ENCODE measurements at regions not wholly inside any gene's neighbourhood (a gene's known extent, or its start where the extent isn't known, plus 50 kb on each side); places are given as distances from the start of the nearest gene placed in this dataset.

GRCh38 chr4:180550106-180550505 lies 1693.1 kb upstream of the TENM3 start:
- no peak for ATAC-seq

GRCh38 chr4:180557348-180557747 lies 1685.9 kb upstream of the TENM3 start:
- no peak for ATAC-seq

- no peak for ATAC-seq
These were observed 1685.3 kb upstream of the TENM3 start for GRCh38 chr4:180557950-180558349.

GRCh38 chr4:180558427-180558826 lies 1684.8 kb upstream of the TENM3 start:
- ATAC-seq: no peak

DNA sequence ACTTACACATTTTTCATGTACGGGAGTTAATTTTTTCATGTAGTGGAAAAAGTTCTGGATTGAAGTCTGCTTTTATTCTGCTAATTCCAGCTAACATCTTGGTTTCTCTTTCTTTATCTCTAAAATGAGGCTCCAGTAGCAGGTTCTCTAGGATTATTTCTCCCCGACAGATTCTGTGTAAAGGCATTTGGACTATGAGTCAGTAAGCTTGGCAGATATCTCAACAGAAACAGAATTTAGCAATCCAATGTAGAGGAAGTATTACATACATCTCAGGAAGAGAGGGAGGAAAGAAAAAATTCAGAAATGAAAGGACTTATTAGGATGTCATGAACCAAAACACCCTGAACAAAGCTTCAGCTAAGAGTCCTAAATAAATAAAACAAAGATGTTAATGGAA lies 1682.3 kb upstream of the TENM3 start:
- ATAC-seq: no peak

GRCh38 chr4:180564026-180564425 lies 1679.2 kb upstream of the TENM3 start:
- ATAC-seq: no peak

DNA sequence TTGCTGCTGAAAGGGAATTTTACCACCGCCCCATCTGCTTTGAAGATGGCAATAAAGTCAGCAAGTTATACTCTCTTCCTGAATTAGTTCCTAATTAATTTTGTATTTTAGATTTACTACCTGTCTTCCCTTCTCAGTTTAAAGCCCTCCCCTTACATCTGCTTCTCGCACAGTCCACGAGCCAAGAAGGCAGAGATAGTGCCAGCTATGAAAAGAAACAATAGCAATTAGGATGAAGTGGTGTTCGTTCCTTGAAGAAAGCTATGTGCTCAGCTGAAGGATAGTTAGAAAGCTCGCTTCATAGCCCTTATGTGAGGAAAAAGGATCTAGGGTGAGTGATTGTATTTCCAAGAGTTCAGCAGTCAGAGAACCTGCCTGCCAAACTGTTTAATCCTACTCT lies 1678.8 kb upstream of the TENM3 start:
- no peak for ATAC-seq

GRCh38 chr4:180565856-180566431 lies 1677.3 kb upstream of the TENM3 start:
- ATAC-seq: no peak

GRCh38 chr4:180566492-180566891 lies 1676.7 kb upstream of the TENM3 start:
- no peak for ATAC-seq

- ATAC-seq: no peak
These were observed 1676.1 kb upstream of the TENM3 start for GRCh38 chr4:180567080-180567479.

DNA sequence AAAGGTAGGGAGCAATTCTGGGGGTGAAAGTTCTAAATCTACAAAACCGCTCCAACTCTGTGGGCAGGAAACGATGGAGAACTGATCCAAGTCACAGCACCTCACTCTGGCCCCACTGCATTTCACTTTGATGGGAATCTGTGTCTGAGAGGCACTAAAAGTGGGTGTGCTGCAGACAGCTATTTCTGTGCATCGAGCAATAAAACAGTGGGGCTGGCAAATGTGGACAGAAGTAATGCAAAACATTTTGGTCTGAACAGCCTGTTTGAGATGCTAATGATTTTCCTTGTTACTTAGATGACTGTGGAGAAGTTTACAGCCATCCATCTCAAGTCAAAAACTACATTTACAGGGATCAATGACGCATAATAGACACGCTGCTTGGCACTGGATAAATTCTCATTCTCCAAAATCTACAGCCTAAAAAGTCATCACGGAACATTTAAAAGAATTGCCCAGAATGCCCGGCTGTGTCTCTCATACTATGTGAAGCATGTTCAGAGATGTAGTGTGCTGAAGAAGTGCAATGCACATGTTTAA lies 1671.6 kb upstream of the TENM3 start:
- no peak for ATAC-seq

DNA sequence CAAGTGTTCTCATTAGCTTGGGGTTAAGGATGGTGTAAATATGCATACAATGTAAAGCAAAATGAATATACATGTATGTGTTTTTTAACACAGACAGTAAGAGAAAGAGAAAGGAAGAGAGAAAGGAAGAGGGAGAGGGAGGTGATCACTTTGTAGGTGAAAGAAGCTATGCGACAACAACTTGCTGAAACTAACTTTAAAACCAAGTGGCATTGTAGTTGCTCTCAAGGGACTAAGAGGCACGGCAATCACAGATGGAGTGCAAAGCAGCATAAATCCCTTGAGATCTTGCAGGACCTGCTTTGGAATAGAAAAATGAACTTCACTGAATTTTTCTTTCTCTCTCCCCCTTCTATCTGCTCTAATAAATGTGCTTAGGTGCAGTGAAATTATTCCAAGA lies 1665.0 kb upstream of the TENM3 start:
- no peak for ATAC-seq

GRCh38 chr4:180581061-180581460 lies 1662.1 kb upstream of the TENM3 start:
- ATAC-seq: no peak

DNA sequence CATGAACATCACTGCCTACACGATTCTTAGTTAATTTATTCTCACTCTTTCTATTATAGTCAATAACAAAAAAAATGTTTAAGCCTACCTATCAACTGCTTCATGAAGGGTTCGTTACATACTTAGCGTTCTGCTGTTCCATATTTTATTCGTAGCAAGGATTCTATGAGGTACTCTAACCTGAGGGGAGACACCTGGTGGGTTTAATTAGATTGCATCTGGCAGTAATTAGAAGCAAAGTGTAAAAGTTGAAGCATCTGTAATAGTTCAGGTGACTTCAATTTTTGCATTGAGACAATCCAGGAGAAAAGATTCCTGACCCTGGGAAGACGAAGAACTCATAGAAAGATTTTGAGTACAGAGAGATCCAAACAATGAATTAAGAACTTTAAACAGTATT lies 1655.8 kb upstream of the TENM3 start:
- no peak for ATAC-seq

DNA sequence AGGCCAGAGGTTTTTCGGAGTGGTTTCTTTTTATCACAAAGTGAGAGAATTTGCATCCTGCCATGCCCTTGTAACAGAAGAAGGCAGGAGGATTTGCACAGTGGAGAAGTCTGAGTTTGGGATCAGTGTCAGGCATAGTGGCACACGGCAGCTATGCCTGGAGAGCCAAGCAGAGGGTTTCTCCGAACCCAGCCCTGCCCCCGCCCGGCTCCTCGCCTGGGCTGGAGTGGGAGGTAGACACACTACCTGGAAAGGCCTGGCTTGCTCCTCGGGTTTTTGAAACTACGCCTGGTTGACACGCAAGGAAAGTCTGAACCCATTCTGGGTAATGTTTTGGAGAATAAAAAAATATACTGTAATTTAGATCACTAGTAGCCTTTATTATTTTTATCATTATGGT lies 1653.6 kb upstream of the TENM3 start:
- ATAC-seq: no peak

DNA sequence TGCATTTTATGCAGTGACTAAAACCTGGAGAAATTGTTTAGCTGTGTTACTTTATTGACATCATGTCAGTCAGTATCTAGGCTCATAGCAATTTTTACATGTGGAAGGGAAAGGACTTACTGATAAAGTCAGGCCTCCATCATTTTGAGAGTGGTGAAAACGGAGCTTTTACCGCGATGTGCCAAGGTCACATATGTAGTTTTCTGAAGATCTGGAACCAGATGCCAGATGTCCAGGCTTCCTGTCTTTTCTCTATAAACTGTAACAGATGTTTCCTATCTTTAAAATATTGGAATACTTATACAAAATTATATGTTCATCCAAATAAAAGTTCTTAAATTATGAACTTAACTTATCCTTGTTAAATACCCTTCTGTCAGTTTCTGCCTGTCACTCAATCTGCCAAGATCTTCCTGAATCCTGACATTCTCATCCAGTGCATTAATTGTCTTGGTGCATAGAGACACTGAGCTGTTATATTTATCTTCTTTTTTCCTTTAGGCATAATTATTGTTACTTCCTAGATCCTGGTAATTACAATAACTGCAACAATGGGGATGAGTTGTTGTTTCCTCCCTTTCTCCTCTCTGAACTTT lies 1646.2 kb upstream of the TENM3 start:
- no peak for ATAC-seq

DNA sequence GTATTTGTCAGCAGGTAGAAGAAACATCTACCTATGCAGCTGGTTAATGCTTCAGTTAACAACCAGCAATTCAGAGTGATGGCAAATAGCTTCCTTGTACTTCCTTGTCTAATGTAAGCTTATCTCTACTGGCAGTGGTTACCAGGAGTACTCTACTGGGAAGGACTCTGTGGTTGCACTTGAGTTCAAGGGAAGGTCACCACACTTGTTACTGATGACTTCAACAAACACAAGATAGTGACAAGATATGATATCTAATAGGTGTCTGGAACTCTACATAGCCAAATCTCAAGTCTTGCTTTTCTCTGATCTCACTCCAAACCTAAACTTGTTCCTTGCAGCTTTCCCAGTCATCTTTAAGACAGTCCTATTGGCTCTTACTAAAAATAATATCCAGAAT lies 1644.9 kb upstream of the TENM3 start:
- no peak for ATAC-seq

DNA sequence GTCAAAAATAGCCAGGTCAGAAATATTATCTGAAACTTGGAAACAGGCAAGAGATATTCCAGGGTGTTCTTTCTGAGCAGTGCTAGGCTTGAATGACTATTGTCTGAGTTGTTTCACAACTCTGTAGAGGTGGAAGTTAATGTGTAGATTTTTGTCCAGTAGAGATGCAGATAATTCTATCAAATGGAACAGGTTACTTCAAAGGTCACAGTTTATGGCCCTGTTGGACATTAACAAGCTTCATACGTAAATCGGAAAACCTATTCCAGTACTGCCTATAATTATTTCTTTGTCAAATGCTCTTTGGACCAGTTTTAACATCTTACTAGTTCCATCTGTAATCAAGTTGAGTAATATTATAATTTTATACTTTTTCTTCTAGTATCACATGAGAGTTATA lies 1639.4 kb upstream of the TENM3 start:
- no peak for ATAC-seq

DNA sequence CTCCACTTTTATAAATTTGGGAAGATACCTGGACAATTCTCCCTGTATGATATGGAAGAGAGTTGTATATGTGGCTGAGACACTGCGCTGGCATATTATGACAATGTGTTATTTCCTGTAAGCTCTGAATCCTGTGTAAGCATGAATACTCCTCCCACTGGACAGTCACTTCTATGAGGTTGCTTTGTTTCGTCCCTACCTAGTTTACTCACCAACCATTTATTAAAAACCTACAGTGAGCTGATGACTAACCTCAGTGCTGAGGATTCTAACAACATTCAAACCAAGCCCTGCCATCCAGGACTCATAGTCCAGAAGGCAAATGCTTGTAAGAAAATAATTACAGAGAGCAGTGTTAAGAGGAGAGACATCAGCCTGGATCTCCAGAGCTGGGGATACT lies 1632.9 kb upstream of the TENM3 start:
- ATAC-seq: no peak

DNA sequence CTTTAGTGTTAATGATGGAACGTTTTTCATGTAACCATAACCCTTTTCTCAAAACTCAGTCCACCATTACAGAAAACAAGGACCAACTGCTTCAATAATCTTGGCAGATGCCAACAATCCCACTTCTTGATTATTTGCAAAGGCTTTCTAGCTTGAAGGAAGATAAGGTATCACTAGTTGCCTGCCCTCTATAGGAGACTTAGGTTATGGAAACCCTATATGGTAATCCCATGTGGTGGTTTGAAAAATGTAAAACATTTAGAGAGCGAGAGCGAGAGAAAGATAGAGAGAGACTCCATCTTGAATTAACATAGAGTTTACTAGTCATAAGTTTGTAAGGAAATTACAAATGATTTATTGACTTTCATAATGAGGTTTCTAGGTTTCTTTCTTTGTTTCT lies 1627.5 kb upstream of the TENM3 start:
- ATAC-seq: no peak

GRCh38 chr4:180617196-180617595 lies 1626.0 kb upstream of the TENM3 start:
- no peak for ATAC-seq

DNA sequence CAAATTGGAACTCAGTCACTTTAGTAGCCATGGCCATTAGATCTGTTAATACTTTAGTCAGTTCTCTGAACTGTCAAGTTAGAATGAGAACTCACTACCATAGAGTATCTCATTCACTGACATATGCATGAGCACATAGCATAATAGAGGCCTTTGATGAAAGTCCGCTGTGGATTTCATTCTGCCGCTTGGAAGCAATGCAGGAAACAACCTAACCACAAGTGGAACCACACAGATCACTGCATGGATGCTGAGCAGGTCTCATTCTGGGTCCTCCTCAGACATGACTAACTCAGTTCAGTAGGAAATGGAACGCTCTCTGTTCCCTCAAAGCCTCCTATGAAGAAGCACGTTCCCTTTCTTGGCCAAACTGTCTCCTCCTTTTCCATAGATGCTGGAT lies 1624.8 kb upstream of the TENM3 start:
- ATAC-seq: no peak

DNA sequence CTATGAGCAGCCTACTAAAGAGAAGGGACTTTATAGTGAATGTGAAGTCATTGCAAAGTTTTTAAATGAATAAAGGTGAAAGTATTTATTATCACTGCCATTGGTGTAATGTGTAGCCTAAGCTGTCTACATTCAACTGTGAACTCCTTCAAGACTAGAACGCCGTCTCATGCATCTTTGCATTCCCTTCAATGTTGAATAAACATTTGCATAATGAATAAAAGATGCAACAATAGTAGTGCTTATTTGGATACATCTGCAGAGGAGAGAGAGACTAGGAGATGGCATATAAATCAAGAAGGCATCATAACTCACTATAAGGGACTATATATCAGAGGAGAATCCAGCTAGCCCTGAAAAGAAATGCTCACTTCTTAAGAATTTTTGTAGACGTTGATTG lies 1623.8 kb upstream of the TENM3 start:
- ATAC-seq: no peak

DNA sequence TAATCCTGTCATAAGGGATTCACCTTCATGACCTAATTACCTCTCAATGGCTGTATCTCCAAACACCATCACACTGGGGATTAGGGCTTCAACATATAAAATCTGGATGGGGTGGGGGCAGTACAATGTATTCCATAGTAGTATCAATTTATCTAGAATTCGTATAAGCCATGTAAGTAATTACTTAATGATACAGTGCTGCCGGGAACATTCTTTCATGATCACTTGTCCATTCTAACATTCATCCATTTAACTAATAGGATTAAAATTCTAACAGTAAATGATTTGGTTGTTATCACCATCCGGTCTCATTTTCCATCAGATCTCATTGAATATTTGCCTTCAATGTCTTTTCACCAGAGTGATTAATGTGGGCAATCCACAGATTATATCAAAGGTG lies 1620.9 kb upstream of the TENM3 start:
- ATAC-seq: no peak

GRCh38 chr4:180625653-180626052 lies 1617.5 kb upstream of the TENM3 start:
- ATAC-seq: no peak

Data from activated CD4-positive, CD25-positive, alpha-beta regulatory T cell treated with anti-CD3 and anti-CD28 coated beads, Interleukin-2, amount 50 U/mL, for 24 hours (primary cell).